Cardiac muscle cell (in vitro differentiated cells and primary cell): ENCODE measurements at regions not wholly inside any gene's neighbourhood (a gene's known extent, or its start where the extent isn't known, plus 50 kb on each side); places are given as distances from the start of the nearest gene placed in this dataset.

Experiments used
- DNase-seq, 2 donors: peaks; one replicate each; pipeline versions ENCODE4 v3.0.0 to v3.0.0-alpha.2; 2010 to 2017; ENCODE audit warnings: low read depth in 1 of 2, low spot score in 1 of 2
- H3K27ac ChIP-seq: fragments of 200-600 bp; sonication (generic); 2 replicates; pipeline ENCODE4 v1.5.1; 2016
- H3K27me3 ChIP-seq: fragments of 200-600 bp; sonication (generic); 2 replicates; pipeline ENCODE4 v1.6.0; 2016; ENCODE audit warnings: control low read depth
- H3K36me3 ChIP-seq: fragments of 200-600 bp; sonication (generic); 2 replicates; pipeline ENCODE4 v1.5.1; 2016; ENCODE audit warnings: control low read depth
- H3K4me1 ChIP-seq: fragments of 200-600 bp; sonication (generic); 2 replicates; pipeline ENCODE4 v1.8.1; 2017; ENCODE audit warnings: low read depth, mild to moderate bottlenecking, mixed run types
- H3K4me3 ChIP-seq: fragments of 200-600 bp; sonication (generic); 2 replicates; pipeline ENCODE4 v1.5.1; 2016; ENCODE audit warnings: mild to moderate bottlenecking
- H3K9me3 ChIP-seq: fragments of 200-600 bp; sonication (generic); 2 replicates; pipeline ENCODE4 v1.5.1; 2017; ENCODE audit warnings: low read depth, mild to moderate bottlenecking, control low read depth
- TF ChIP-seq, protein P1 (sequence below): IDR thresholded peaks from 2 replicates; pipeline ENCODE4 v1.5.1; 2012; ENCODE audit warnings: low read depth, mild to moderate bottlenecking, low read length

DNA sequence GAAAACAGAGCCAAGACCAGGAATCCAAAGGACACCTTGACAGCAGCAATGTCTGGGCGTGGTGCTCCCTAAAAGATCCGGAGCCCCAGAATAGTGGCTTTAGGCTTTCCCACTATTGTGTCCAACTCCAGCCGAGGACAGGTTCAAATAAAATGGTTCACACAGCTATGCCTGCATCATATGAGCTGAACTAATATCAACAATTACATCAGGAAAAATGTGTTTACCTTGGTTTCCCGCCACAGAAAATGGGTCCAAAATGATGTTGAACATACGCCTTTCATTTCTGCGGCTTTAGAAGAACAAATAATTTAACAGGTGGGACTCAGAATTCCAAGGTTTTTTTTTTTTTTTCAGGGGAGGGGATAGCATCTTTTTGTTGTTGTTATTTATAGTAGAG, 93.6 kb downstream of the OSR1 start:
- Histone ChIP-seq H3K4me1 (no peaks in the 10 kb centered on the region), H3K4me3 (no peak overlapping the region), H3K27ac (no peak overlapping the region), H3K36me3 (no peaks in the 10 kb centered on the region), H3K27me3 (no peaks in the 10 kb centered on the region), H3K9me3 (no peaks in the 10 kb centered on the region)
- DNase-seq: no peak
- TF ChIP-seq, protein P1, sequence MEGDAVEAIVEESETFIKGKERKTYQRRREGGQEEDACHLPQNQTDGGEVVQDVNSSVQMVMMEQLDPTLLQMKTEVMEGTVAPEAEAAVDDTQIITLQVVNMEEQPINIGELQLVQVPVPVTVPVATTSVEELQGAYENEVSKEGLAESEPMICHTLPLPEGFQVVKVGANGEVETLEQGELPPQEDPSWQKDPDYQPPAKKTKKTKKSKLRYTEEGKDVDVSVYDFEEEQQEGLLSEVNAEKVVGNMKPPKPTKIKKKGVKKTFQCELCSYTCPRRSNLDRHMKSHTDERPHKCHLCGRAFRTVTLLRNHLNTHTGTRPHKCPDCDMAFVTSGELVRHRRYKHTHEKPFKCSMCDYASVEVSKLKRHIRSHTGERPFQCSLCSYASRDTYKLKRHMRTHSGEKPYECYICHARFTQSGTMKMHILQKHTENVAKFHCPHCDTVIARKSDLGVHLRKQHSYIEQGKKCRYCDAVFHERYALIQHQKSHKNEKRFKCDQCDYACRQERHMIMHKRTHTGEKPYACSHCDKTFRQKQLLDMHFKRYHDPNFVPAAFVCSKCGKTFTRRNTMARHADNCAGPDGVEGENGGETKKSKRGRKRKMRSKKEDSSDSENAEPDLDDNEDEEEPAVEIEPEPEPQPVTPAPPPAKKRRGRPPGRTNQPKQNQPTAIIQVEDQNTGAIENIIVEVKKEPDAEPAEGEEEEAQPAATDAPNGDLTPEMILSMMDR: no peak

DNA sequence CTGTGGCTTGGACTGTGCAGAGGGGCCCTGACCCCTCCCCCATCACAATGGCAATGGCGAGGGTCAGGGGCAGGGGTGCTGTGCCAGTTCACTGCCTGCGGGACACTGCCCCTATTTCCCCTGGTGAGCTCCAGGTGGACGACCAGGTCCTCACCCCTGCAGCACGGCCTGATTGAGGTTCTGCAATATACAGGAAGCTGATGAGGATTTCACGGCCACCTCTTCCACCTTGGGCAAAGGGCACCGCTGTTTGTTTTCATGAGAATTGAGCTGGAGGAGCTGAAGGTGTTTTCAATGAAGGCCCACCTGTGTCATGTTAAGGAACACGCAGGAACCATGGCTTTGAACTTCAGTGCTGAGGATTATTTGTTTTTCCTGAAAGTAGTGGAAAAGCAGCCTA, 96.3 kb downstream of the OSR1 start:
- TF ChIP-seq, protein P1: no peak
- DNase-seq: no peak
- Histone ChIP-seq H3K27me3 (no peaks in the 10 kb centered on the region), H3K4me3 (no peak overlapping the region), H3K4me1 (no peaks in the 10 kb centered on the region), H3K9me3 (no peaks in the 10 kb centered on the region), H3K27ac (no peak overlapping the region), H3K36me3 (no peaks in the 10 kb centered on the region)

- H3K4me1 ChIP-seq: peaks cover 2% of the 10 kb centered on the region
- H3K27ac ChIP-seq: no peak overlapping the region
- H3K9me3 ChIP-seq: no peaks in the 10 kb centered on the region
- no peaks in the 10 kb centered on the region for H3K27me3 ChIP-seq
- TF ChIP-seq, protein P1: no peak
- DNase-seq: no peak
- no peaks in the 10 kb centered on the region for H3K36me3 ChIP-seq
- H3K4me3 ChIP-seq: no peak overlapping the region
These were observed 97.4 kb downstream of the OSR1 start for GRCh38 chr2:19261061-19261460.

DNA sequence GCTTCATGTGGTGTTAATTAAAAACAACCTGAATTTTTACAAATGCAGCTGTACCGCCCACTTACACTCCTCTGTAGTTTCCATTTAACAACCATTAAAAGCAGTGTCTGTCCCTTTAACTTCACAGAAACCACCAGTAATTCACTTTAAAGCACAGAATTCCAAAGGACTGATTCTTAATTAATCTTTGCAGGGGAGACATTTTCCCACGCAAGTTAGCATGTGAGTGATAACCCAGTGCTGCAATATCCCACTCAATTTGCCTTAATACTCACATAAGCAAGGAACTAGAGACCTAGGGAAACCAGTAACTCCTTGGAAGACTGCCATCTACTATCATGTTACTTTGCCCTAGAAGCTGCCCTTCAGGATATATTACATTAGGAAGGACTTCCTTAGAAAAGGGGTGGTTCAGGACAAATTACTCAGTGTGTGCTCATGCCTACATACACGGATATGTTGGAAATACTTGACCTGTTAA, 102.3 kb downstream of the OSR1 start:
- Histone ChIP-seq H3K36me3 (no peaks in the 10 kb centered on the region), H3K4me1 (peaks cover 5% of the 10 kb centered on the region), H3K27me3 (no peaks in the 10 kb centered on the region), H3K27ac (no peak overlapping the region), H3K4me3 (no peak overlapping the region), H3K9me3 (no peaks in the 10 kb centered on the region)
- TF ChIP-seq, protein P1: no peak
- DNase-seq: peak in 1 of 2 donors; percentile 91

DNA sequence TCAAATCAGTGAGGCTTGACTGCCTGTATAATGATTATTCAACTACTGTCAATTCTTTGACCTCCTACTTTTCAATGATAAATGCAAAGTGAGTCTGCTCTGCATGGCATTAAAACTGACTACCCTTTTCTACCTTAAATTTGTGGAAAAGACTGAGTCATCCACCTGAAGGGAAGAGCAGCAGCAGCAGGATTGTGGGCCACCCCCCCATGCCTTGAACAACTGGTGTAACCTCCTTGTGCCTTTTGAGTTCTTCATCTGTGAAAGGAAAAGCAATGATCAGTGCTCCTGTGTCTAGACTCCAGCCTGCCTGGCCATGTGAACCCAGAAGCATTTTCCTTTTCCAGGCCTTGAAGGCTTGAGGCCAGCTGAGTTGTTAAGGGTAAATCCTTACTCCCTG, 102.9 kb downstream of the OSR1 start:
- Histone ChIP-seq H3K27me3 (no peaks in the 10 kb centered on the region), H3K4me1 (peaks cover 5% of the 10 kb centered on the region), H3K9me3 (no peaks in the 10 kb centered on the region), H3K4me3 (no peak overlapping the region), H3K36me3 (no peaks in the 10 kb centered on the region), H3K27ac (no peak overlapping the region)
- TF ChIP-seq, protein P1: no peak
- DNase-seq: no peak

GRCh38 chr2:19251554-19251953, 106.9 kb downstream of the OSR1 start:
- Histone ChIP-seq H3K4me1 (peaks cover 5% of the 10 kb centered on the region), H3K36me3 (no peaks in the 10 kb centered on the region), H3K9me3 (no peaks in the 10 kb centered on the region), H3K4me3 (no peak overlapping the region), H3K27ac (no peak overlapping the region), H3K27me3 (no peaks in the 10 kb centered on the region)
- peak in 1 of 2 donors; percentile 78 for DNase-seq
- TF ChIP-seq, protein P1: no peak
